HEK293 (cell line): ENCODE measurements at regions not wholly inside any gene's neighbourhood (a gene's known extent, or its start where the extent isn't known, plus 50 kb on each side); places are given as distances from the start of the nearest gene placed in this dataset.

ENCODE experiments used
- YY1 ChIP-seq: fragments of 450-650 bp; formaldehyde crosslinking; IDR thresholded peaks from 2 replicates; pipeline ENCODE4 v1.5.1; 2018; ENCODE audit warnings: missing biosample characterization, missing genetic modification characterization
- YY2 ChIP-seq: fragments of 450-650 bp; formaldehyde crosslinking; IDR thresholded peaks from 2 replicates; pipeline ENCODE4 v1.5.1; 2016; ENCODE audit warnings: missing biosample characterization, missing genetic modification characterization

DNA sequence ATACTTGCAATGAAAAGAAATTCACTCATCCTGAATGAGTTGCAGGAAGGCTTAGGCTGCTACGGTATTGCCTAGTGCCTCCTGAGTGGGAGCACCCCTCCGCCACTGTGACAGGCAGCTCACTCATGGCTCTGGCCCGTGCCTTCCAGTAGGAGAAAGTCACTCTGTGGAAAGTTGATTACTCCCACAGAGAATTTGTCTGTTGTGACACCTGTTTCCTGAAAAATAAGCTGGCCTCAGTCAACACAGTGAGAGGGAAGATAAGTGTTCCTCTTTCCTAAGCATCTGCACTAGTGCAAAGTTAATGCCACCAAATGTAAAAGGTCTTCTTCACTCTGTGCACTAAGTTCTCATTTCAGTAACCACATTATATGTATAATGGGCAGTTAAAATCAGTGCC, 158.8 kb upstream of the INHBA start:
- TF ChIP-seq YY1 (tag by site-specific recombination), result no peak
- no peak for TF ChIP-seq YY2
